Hepatocyte (in vitro differentiated cells): ENCODE measurements at regions not wholly inside any gene's neighbourhood (a gene's known extent, or its start where the extent isn't known, plus 50 kb on each side); places are given as distances from the start of the nearest gene placed in this dataset.
"Not testable (repeated sequence)": the region's sequence is repeated elsewhere in the genome, so short reads cannot be mapped to it uniquely, and the experiment has no call there.

Experiments
- DNase-seq: peaks from one replicate; pipeline ENCODE4 v3.0.0-alpha.2; 2016; ENCODE audit warnings: low spot score
- H2AFZ ChIP-seq: fragments of 200-600 bp; sonication (generic); 2 replicates; pipeline ENCODE4 v1.6.0; 2016; ENCODE audit warnings: antibody characterized with exemption, mild to moderate bottlenecking
- H3K27ac ChIP-seq: fragments of 200-600 bp; sonication (generic); 2 replicates; pipeline ENCODE4 v1.5.1; 2016; ENCODE audit warnings: mild to moderate bottlenecking
- H3K27me3 ChIP-seq: fragments of 200-600 bp; sonication (generic); 2 replicates; pipeline ENCODE4 v1.6.1; 2016
- H3K36me3 ChIP-seq: fragments of 200-600 bp; sonication (generic); replicated peaks from 2 replicates; pipeline ENCODE4 v1.5.1; 2016; ENCODE audit warnings: low read depth; ENCODE audit not compliant: insufficient read depth
- H3K4me1 ChIP-seq: fragments of 200-600 bp; sonication (generic); 2 replicates; pipeline ENCODE4 v1.5.1; 2016; ENCODE audit warnings: mild to moderate bottlenecking, moderate library complexity; ENCODE audit not compliant: insufficient read depth
- H3K4me2 ChIP-seq: fragments of 200-600 bp; sonication (generic); 2 replicates; pipeline ENCODE4 v1.6.0; 2016
- H3K4me3 ChIP-seq: fragments of 200-600 bp; sonication (generic); 2 replicates; pipeline ENCODE4 v1.5.1; 2016; ENCODE audit warnings: mild to moderate bottlenecking
- H3K79me2 ChIP-seq: fragments of 200-600 bp; sonication (generic); 2 replicates; pipeline ENCODE4 v1.6.0; 2017; ENCODE audit warnings: mild to moderate bottlenecking
- H3K9me2 ChIP-seq: fragments of 200-600 bp; sonication (generic); replicated peaks from 2 replicates; pipeline ENCODE4 v1.6.0; 2017; ENCODE audit warnings: mild to moderate bottlenecking; ENCODE audit not compliant: insufficient read depth
- H3K9me3 ChIP-seq: fragments of 200-600 bp; sonication (generic); 2 replicates; pipeline ENCODE4 v1.5.1; 2016; ENCODE audit warnings: low read depth, mild to moderate bottlenecking
- H4K20me1 ChIP-seq: fragments of 200-600 bp; sonication (generic); 2 replicates; pipeline ENCODE4 v1.6.0; 2016; ENCODE audit warnings: mild to moderate bottlenecking; ENCODE audit not compliant: insufficient read depth, poor library complexity, severe bottlenecking
- CTCF ChIP-seq: fragments of 200-600 bp; sonication (generic); IDR thresholded peaks from 2 replicates; pipeline ENCODE4 v1.5.1; 2016; ENCODE audit warnings: antibody characterized with exemption, mild to moderate bottlenecking; ENCODE audit not compliant: poor library complexity
- EZH2 ChIP-seq: fragments of 200-600 bp; sonication (generic); IDR thresholded peaks from 2 replicates; pipeline ENCODE4 v1.6.1; 2016; ENCODE audit warnings: antibody characterized with exemption, mild to moderate bottlenecking, borderline replicate concordance
- EZH2phosphoT487 ChIP-seq: fragments of 200-600 bp; sonication (generic); IDR thresholded peaks from one replicate; pipeline ENCODE4 v1.6.1; 2018; ENCODE audit warnings: antibody characterized with exemption, mild to moderate bottlenecking, low read depth, moderate library complexity; ENCODE audit not compliant: unreplicated experiment, severe bottlenecking
- WGBS: methylation state at CpG from one replicate; pipeline ENCODE4 v1.1.6; 2016; ENCODE audit warnings: low lambda C conversion rate; ENCODE audit errors: missing lambda C conversion rate; 5-methylcytosine and 5-hydroxymethylcytosine counted together

GRCh38 chr9:97237311-97237786, 70.1 kb upstream of the CCDC180 start:
- Histone ChIP-seq H3K27ac (peak overlapping the region; percentile 87), H3K4me1 (peaks cover 6% of the 10 kb centered on the region), H2AFZ (peak overlapping the region; percentile 82), H3K9me2 (no peaks in the 10 kb centered on the region), H3K27me3 (no peaks in the 10 kb centered on the region), H3K4me2 (peak overlapping the region; percentile 80), H3K79me2 (peaks cover 30% of the 10 kb centered on the region), H4K20me1 (no peaks in the 10 kb centered on the region), H3K4me3 (peak overlapping the region; percentile 53), H3K36me3 (no peaks in the 10 kb centered on the region), H3K9me3 (no peaks in the 10 kb centered on the region)
- DNase-seq, result peak; percentile 22
- no peak for TF ChIP-seq CTCF
- no peak for TF ChIP-seq EZH2phosphoT487
- no peak for TF ChIP-seq EZH2
- WGBS, result 57% methylated on average over 18 of the region's 23 CpGs

GRCh38 chr9:97233009-97233400, 74.5 kb upstream of the CCDC180 start:
- H3K9me2 ChIP-seq, H3K4me2 ChIP-seq, H4K20me1 ChIP-seq, H2AFZ ChIP-seq, H3K36me3 ChIP-seq, H3K4me3 ChIP-seq, H3K9me3 ChIP-seq, H3K27me3 ChIP-seq, H3K4me1 ChIP-seq, DNase-seq, H3K27ac ChIP-seq: not testable (repeated sequence)
- WGBS, result 86% methylated on average over 2 of the region's 2 CpGs
- H3K79me2 ChIP-seq, result peaks cover 16% of the 10 kb centered on the region

GRCh38 chr9:97232060-97233008, 75.1 kb upstream of the CCDC180 start:
- peaks cover 16% of the 10 kb centered on the region for H3K79me2 ChIP-seq
- not testable (repeated sequence) for H3K4me1 ChIP-seq, H2AFZ ChIP-seq, H3K9me2 ChIP-seq, H3K9me3 ChIP-seq, H3K36me3 ChIP-seq, H3K4me3 ChIP-seq, H3K27me3 ChIP-seq, DNase-seq, H3K4me2 ChIP-seq, H3K27ac ChIP-seq, H4K20me1 ChIP-seq
- 52% methylated on average over 12 of the region's 13 CpGs for WGBS

- H3K9me3 ChIP-seq, H3K36me3 ChIP-seq, H3K27ac ChIP-seq, DNase-seq, H3K4me3 ChIP-seq, H3K79me2 ChIP-seq, H3K9me2 ChIP-seq, H3K4me1 ChIP-seq, H4K20me1 ChIP-seq, H2AFZ ChIP-seq: not testable (repeated sequence)
- Histone ChIP-seq H3K27me3 (peaks cover 34% of the 10 kb centered on the region), H3K4me2 (peak overlapping the region; percentile 96)
- 11% methylated on average over 20 of the region's 21 CpGs for WGBS
These were observed 85.1 kb upstream of the CCDC180 start for GRCh38 chr9:97222393-97222792.
